PC-3 (cell line): ENCODE measurements at regions not wholly inside any gene's neighbourhood (a gene's known extent, or its start where the extent isn't known, plus 50 kb on each side); places are given as distances from the start of the nearest gene placed in this dataset.

Source experiments
- EZH2 ChIP-seq: fragments of 300-600 bp; sonication (generic); IDR thresholded peaks from one replicate; pipeline ENCODE4 v1.6.1; 2017; ENCODE audit warnings: antibody characterized with exemption, mild to moderate bottlenecking, low read length; ENCODE audit not compliant: unreplicated experiment
- TF ChIP-seq, protein P1 (sequence below): fragments of 300-600 bp; sonication (generic); conservative IDR thresholded peaks from 2 replicates; pipeline ENCODE4 v1.5.1; 2017; ENCODE audit warnings: antibody characterized with exemption, low read depth, mild to moderate bottlenecking, low read length

DNA sequence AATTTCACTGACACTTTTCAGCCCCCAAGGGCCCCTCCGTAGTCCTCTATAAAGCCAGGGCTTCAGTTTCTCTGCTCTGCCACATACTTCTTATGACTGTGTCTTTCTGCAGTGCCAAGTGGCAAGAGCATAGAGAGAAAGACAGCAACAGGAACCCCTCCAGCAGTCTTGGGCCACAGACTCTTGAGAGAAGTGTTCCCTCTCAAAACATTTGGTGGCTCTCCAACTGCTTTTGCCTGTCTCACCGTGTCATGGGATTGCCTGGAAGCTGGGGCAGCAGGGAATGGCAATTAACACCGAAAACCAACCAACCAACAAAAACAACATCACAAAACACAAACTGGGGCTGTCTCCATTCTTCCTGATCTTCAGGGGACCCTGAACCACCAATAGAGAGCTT is 73.8 kb upstream of the ELN start:
- TF ChIP-seq, protein P1, sequence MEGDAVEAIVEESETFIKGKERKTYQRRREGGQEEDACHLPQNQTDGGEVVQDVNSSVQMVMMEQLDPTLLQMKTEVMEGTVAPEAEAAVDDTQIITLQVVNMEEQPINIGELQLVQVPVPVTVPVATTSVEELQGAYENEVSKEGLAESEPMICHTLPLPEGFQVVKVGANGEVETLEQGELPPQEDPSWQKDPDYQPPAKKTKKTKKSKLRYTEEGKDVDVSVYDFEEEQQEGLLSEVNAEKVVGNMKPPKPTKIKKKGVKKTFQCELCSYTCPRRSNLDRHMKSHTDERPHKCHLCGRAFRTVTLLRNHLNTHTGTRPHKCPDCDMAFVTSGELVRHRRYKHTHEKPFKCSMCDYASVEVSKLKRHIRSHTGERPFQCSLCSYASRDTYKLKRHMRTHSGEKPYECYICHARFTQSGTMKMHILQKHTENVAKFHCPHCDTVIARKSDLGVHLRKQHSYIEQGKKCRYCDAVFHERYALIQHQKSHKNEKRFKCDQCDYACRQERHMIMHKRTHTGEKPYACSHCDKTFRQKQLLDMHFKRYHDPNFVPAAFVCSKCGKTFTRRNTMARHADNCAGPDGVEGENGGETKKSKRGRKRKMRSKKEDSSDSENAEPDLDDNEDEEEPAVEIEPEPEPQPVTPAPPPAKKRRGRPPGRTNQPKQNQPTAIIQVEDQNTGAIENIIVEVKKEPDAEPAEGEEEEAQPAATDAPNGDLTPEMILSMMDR = no peak
- no peak for TF ChIP-seq EZH2
